ENCODE measurements at regions not wholly inside any gene's neighbourhood (a gene's known extent, or its start where the extent isn't known, plus 50 kb on each side); places are given as distances from the start of the nearest gene placed in this dataset.

- no peaks in the 10 kb centered on the region for H3K9me3 ChIP-seq (ENCODE audit: control insufficient read depth, insufficient read depth, low read length)
- H3K4me2 ChIP-seq (ENCODE audit: low read depth, low read length): no peak overlapping the region
- no peak overlapping the region for H3K23ac ChIP-seq (ENCODE audit: low read depth, low read length)
- POLR2A ChIA-PET (ENCODE audit: unreplicated experiment): interaction anchor here (0.5 kb wide), 1 partner anchor 16 kb away, joined by 3 read pairs; no protein-coding TSS in a partner anchor
- no peak overlapping the region for H3K4ac ChIP-seq (ENCODE audit: low read depth, low read length)
- H4K20me1 ChIP-seq (ENCODE audit: insufficient read depth, low read length): no peaks in the 10 kb centered on the region
- BruUV-seq (replicated peaks): no TSS peak
- peaks cover 1% of the 10 kb centered on the region; the same call in 1 of the 2 replicates for H3K27me3 ChIP-seq (ENCODE audit: control insufficient read depth, insufficient read depth, low read length)
- in situ Hi-C loops (cut with MboI; ENCODE audit: low sequenced_read_pairs): no loop called here
- no peak overlapping the region for H3K18ac ChIP-seq (ENCODE audit: low read depth, low read length)
- no peaks in the 10 kb centered on the region for H3K36me3 ChIP-seq (ENCODE audit: control insufficient read depth, insufficient read depth, low read length)
- H2BK120ac ChIP-seq (ENCODE audit: low read depth, low read length): no peak overlapping the region
- ATAC-seq (ENCODE audit: low read depth): no peak
- H4K91ac ChIP-seq (ENCODE audit: insufficient read depth, low read depth, low read length): no peak overlapping the region
- TF ChIP-seq CEBPB (IDR thresholded peaks at IDR 0.05; ENCODE audit: low read depth, low read length) (peak; percentile 35; the same call in 1 of the 2 replicates), NFE2L2 (IDR thresholded peaks at IDR 0.05; ENCODE audit: low read depth, low read length) (no peak)
- CTCF ChIA-PET: no interaction called here
- dilution Hi-C loops (cut with HindIII; ENCODE audit: low sequenced_read_pairs, unreplicated experiment): no loop called here
- no peak overlapping the region for H2BK5ac ChIP-seq (ENCODE audit: low read depth, low read length, poor library complexity, severe bottlenecking)
- H3K27ac ChIP-seq (ENCODE audit: insufficient read depth, low read length): no peak overlapping the region
- no peak overlapping the region for H3K14ac ChIP-seq (replicated peaks; ENCODE audit: low read depth, low read length)
- H2BK15ac ChIP-seq (ENCODE audit: low read depth, low read length): no peak overlapping the region
- no peak overlapping the region for H3K9ac ChIP-seq (ENCODE audit: low read depth, low read length)
- no peak overlapping the region for H3K56ac ChIP-seq (ENCODE audit: extremely low read depth, insufficient read depth, low read length)
- WGBS, 2 experiments (ENCODE audit: extremely low coverage in 2 of 2, insufficient read length in 1 of 2): 40% methylated on average over 2 of the region's 11 CpGs; no CpG with 5 or more reads in 1 of the 2 experiments
- intact Hi-C loops (cut with micrococcal nuclease): no loop called here
- H3K79me1 ChIP-seq (ENCODE audit: low read depth in 1 of 2, low read length in 2 of 2): no peaks in the 10 kb centered on the region
- DNase-seq: peak; percentile 21
- H2AFZ ChIP-seq (replicated peaks; ENCODE audit: low read length, poor library complexity): no peak overlapping the region
- no peak overlapping the region for H2AK9ac ChIP-seq (replicated peaks; ENCODE audit: low read depth, low read length, poor library complexity)
- H2AK5ac ChIP-seq (ENCODE audit: low read depth, low read length): no peak overlapping the region
- H4K8ac ChIP-seq (ENCODE audit: low read depth in 2 of 2, low read length in 2 of 2): no peak overlapping the region
- H3K4me3 ChIP-seq (ENCODE audit: insufficient read depth, low read depth, low read length): no peak overlapping the region
- no peak overlapping the region for H4K5ac ChIP-seq (ENCODE audit: low read depth, low read length)
- no peaks in the 10 kb centered on the region for H3K9me1 ChIP-seq (ENCODE audit: insufficient read depth, low read length)
- H3K4me1 ChIP-seq (ENCODE audit: control insufficient read depth, insufficient read depth, low read length): 0 out of 2 replicates have a peak, but pooled peaks cover 2% of the 10 kb centered on the region
- H2BK20ac ChIP-seq (ENCODE audit: low read depth, low read length): no peak overlapping the region
Measured at GRCh38 chr20:52410182-52410647, 218.6 kb upstream of the ZFP64 start.

Data from IMR-90 (cell line).